GM21390 (cell line): ENCODE measurements at regions not wholly inside any gene's neighbourhood (a gene's known extent, or its start where the extent isn't known, plus 50 kb on each side); places are given as distances from the start of the nearest gene placed in this dataset.

Experiments used
- ATAC-seq: cut with Tn5 transposase; IDR thresholded peaks from one replicate; pipeline ENCODE4 v1.9.1; 2021; ENCODE audit not compliant: unreplicated experiment

DNA sequence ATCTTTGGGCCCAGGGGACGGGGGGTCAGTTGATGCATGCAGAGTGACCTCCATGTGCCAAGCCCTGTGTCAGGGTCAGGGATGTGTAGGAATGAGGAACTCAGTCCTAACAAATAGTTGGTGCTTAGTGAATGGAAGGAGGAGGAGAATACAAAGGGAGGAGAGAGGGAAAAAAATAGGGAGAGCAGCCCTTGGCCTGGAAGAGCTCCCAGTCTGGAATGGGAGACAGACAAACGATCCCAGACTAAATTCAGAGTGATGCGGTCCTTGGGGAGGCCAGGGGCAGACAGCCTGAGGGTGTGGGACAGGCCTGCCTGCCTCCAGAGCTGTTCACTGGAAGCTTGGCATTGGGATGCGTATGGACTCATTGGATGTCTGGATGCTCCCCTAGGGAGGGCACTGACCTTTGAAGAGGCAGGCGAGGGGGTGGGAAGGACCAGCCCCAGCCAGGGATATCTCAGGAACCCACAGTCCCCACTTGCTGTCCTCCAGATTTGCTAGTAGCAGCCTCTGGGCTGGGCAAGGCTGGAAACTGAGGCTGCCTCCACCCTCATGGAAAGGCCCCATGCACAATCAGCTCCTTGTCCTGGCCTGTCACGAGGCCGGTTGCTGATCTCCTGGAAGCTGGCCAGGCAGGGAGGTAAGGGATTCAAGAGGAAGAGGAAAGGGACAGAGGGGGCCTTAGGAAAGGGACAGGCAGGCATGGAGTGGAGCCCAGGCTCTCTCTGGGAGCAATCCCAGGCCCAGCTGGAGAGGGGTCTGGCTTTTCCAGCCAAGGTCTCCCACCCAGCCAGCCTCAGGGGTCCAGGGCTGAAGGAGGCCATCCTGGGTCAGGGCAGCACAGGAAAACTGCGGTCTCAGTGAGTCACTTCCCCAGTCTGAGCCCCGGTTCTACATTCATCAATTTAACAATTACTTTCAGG is 69.0 kb upstream of the GGTA1 start:
- ATAC-seq, result no peak

DNA sequence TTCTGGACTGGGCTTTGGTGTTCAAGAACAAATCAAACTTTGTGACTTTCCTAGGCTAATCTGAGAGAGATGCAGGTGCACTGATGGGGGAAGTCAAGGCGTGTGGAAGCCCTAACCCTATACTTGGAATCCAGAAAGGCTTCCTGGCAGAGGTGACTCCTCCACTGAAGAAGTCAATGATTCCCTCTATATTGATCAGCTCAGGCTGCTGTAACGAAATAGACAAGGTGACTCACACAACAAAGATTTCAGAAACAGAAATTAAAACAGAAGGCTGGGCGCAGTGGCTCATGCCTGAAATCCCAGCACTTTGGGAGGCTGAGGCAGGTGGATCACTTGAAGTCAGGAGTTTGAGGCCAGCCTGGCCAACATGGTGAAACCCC is 69.6 kb upstream of the GGTA1 start:
- no peak for ATAC-seq

DNA sequence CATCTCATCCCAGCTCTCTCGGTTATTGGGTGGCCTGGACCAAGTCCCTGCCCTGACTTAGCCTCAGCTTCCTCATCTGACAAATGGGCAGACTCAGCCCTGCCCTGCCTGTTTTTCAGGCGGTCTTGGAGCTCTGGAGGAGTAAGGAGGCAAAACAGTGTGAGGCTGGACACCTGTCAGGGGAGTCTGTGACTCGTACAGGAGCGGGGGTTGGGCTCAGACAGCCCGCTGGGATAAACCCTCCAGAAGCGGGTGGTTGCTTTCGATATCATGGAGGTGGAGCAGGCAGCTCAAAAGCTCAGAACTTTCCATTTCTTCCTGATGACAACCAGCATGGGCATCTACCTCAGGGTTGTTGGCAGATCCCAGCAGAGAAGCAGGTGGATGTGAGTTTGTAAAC is 72.9 kb upstream of the GGTA1 start:
- ATAC-seq, result no peak

DNA sequence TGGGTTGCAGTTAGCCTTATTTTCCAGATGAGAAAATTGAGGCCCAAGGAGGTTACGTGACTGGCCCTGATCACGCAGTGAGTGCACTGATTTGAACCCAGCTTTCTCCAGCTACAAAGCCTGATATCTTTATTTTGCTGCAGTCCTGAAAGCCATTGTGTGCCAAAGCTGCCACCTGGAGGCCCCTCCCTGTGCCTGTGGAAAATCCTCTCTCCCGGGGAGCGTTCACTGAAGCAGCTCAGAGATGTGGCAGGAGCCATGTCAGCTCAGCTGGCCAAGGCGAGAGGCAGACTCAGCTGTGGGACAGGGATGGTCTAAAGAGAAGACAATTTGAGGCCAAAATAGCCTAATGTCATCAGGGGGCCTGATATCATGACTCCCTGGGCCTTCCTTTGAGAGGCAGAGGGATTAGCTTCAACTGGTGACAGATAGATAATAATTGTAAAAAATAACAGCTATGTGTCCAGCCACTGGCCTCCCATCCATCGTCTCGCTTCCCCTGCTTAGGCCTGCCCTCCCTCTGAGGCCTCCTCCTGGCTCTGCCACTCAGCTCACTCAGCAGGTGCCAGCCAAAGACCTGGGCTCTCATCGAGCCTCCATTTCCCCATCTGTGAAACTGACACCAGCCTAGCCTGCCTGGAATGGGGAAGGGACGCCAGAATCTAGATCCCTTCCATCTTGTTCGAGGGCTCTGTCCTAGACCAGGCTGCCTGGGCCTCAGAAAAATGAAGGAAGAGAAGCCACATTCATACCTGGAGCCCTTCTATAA is 74.3 kb upstream of the GGTA1 start:
- no peak for ATAC-seq

DNA sequence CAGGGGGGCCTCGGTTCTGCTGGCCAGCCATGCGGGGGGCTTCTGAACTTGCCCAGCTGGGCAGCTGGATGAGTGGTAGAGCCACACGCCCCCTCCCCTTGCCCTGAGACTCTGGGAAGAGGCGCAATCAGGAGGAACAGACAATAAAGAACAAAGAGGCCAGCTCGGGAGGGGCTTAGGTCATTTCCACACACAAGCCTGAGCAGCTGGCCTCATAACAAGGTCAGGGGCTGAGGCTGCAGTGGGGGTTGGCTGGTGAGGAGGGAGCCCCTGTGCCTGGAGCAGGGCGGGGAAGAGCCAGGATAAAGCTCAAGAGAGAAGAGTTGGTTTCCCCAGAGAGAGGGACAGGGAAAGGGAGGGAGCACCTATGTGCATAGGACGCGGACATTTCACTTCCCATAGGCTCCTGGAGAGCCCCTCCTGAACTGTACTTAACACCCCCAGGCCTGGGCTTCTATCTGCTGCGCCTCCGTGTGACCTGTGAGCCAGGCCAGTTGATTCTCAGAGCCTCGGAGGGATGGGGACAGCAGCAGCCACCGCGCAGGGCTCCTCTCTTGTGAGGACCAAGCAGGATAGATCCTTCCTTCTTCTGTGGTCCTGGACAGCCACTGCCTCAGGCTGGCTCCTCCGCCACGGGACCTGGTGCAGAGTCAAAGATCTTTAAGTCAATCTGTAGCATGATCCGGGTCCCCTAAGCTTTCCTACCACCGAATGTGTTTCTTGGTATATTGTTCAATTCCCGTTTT is 75.3 kb upstream of the GGTA1 start:
- ATAC-seq, result no peak

DNA sequence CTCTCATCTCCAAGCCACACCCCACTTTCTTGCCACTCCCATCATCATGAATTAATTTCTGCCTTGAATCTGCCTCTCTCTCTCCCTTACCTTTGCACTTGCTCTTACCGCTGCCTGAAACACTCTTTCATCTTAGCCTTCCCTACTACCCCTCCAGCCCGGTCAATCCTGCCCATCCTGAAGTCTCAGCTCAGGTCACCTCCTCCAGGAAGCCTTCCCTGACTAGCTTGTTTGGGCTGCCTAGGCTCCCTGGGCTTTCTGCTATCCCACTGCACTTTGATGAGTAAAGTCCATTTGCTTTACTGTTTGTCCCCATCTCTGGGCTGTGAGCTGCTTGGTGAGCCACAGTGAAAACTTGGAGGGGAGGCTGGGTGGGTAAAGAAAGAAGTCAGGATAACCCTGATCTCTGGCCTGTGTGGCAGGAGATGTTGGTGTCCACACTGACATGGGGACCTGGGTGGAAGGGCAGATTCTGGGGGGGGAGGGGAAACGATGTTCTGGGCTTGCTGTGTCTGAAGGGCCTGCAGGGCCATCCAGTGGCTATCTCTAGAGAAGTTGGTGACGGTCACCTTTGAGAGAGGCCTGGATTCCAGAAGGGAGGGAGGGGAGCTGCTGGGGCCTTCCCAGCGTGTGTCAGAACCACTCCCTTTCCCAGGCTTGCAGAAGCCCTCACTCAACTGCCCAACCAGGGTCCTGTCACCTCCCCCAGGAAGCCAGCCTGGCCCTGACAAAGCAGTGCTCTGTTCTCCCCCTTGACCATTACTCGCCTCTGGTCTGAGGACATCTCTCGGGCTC is 75.0 kb upstream of the DAB2IP start:
- no peak for ATAC-seq

DNA sequence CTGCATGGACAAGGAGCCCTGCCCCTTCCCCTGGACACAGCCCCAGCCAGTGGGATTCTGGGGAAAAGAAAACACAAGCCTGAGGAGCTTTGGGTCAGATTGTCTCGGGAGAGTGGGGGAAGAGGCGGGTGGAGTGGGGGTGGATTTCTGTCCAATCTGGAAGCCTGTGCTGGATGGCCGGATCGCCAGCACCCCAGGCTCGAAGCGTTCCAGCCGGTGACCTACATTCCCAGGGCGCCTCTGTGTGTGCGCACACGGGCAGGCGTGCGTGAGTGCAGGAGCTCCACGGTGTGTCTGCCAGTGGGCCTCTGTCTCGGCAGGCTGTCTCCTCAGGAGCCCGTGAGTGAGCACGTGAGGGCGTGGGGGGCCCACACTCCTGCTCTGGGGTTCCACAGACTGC is 74.3 kb upstream of the DAB2IP start:
- ATAC-seq, result no peak

DNA sequence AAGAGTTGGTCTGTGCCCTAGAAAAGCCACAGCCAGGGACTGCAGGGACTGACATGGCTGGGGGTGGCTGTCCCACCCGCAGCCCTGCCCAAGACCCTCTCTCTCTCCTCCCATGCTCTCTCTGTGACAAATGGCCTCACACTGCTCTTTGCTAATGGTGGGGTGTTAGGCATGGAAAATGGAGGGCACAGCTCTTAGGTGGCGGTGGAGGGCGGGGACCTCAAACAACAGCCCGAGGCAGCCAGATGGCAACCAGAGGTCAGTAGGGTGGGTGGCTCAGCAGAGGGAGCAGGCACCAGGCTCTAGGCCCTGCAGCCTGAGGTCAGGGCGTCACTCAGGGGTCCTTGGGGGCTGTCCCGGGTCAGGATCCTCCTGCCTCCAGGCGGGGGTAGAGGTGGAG is 73.9 kb upstream of the DAB2IP start:
- ATAC-seq, result no peak

DNA sequence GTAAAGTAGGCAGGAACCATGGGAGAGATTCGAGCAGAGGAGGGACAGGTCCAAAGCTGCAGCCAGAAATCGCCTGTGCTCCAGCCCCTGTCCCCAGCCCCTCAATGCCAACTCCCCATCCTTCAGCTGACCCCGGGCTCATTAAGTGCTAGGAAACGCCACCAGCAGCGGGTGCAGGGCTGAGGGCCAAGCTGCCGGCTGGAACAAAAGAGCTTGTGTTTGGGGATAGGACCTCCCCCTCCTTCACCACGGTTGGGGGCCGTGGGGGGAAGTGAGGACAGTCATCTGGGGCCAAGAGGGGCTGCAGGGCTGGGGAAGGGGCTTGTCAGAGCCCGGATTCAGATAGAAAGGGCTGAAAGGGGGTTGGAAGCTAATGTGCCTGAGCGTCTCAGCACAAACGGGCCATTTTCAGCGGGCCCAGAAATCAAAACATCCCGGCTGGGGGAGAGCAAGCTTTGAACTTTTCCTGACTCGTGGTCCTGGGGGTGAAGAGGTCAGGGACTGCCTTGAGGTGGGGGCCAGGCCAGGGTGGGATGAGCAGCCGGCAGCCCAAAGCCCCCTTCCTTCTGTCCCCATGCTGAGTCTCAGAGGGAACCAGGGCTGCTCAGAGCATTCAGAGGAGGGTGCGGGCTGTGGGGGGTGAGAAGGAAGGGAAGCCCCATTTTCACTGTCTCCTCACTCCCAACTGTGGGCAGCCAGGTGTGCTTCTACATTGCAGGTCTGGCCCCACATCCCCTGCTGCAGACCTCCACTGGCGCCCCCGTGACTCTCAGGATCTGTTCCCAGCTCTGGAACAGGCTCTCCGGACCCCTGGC is 69.4 kb upstream of the DAB2IP start:
- ATAC-seq, result no peak

DNA sequence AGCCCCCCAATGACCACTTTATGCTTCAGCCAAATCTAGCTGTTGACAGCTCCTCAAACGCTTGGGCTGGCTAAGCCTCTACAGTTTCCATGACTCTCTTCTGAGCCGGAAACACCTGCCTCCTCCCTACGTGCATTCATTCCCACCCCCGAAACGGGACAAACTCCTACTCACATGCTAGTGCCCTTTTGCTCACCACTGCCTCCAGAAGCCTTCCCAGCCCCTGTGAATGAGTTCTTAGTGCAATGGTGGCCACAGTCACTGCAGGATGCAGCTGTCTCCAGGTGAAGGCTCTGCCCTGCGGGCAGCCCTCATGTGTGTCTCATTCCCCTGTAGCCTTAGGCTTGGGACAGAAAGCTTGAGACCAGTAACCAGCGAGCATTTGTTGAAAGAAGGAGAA is 68.8 kb upstream of the DAB2IP start:
- ATAC-seq, result no peak

DNA sequence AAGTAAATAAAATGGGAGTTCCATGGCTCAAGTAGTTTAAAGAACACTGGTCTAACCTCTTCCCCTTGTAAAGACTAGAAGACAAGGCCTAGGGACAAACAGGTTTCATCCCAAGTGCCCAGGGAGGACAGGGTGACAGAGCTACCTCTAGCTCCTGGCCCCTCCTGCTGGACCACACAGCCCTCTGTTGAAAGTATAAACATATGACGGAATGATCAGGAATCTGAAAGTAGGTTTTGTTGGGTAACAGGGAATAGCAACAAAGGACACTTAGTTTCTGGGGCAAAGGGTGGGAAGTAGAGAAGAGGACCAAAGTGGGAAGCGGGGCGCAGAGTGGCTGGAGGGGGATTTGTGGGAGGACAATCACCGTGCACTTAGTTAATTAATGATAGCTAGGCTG is 67.0 kb upstream of the DAB2IP start:
- no peak for ATAC-seq

DNA sequence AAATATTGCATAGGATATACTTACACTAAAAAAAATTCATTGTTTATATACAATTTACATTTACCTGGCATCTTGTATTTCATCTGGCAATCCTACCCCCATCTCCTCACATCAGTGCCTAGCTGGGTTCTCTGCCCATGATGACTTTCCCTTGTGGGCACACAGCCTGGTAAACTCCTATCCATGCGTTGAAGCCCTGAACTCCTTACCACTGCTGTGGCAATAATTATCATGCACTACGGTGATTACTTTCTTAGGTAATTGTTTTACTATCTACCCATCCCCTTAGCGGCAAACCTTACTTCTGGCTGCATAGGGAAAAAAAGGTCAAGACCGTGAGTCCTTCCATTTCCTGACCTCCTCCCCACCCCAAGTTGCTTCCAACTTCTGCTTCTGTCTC is 63.6 kb upstream of the DAB2IP start:
- no peak for ATAC-seq

DNA sequence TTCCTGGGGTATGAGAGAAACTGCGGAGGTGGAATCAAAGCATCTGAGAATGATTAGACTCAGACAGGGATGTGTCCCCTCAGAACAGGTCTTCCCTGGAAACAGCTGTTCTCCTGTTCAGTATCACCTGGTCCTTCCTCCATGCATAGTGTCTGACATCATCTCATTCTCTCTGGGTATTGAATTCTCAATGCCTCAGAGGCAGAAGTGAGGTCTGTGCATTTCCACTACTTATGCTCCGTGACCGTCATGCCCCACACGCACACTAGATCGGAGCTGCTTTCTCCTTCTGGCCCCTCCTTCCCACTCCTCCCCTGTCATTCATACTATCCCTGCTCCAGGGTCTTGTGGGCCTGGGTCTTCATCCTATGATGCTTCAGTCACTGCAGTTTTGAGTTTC is 61.4 kb upstream of the DAB2IP start:
- no peak for ATAC-seq

DNA sequence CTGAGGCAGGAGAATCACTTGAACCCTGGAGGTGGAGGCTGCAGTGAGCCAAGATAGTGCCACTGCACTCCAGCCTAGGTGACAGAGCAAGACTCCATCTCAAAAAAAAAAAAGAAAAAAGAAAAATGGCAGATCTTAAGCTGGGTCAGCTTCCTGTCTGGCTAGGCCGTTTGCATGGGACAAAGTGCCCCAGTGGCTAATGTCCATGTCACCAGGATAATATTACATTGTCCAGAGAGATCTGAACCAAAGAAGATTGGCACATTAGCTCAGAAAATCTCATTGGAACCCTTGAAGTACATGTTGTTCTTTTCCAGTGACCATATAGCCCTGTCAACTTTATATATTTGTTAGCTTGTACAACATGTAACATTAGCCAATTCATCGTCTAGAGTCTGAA is 59.2 kb upstream of the DAB2IP start:
- ATAC-seq, result no peak

DNA sequence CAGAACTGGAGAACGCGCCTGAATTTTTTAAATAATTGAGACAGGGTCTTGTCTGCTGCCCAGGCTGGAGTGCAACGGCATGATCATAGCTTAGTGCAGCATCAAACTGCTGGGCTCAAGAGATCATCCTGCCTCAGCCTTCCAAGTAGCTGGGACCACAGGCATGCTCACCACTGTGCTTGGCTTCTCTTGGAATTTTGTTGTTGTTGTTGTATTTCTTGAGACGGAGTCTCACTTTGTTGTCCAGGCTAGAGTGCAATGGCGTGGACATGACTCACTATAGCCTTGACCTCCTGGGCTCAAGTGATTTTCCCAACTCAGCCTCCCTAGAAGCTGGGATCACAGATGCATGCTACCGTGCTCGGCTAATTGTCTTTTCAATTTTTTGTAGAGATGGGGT is 58.4 kb upstream of the DAB2IP start:
- no peak for ATAC-seq

DNA sequence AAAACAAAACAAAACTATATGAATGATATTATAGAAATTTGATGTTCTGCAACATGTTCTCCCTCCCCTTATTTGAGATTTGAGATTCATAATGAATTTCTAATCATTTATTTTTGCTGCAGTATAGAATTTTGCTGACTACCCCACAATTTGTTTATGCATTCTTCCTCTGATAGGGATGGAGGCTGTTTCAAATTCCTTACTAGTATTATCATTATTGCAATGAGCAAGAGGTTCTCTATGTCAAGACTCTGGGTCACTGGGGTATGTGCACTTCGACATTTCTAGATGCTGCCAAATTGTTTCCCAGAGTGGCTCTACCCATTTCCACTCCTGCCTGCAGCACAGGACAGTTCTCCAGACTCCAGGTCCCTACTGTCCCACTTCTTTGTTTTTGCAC is 54.9 kb upstream of the DAB2IP start:
- ATAC-seq, result no peak

DNA sequence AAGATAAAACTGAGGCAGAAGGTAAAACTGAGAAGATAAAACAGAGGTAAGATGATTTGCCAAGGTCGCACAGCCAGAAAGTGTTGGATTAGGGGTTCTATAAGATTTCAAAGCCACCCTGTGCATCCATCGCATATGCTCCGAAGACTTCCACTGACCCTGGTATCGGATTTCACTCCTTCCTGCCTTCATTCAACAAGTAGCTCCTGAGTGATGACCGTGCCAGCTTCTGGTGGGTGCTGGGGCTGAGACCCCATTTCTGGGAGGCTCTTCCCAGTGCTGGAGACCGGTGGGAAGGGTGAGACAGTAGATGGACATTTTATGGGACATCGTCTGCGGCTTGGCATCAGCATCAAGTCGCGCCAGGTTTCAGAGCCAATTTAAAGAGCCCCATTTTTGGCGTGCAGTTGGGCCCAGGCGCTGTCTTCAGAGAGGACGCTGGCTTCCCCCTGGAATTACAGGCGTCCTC is 53.7 kb upstream of the DAB2IP start:
- ATAC-seq, result no peak

DNA sequence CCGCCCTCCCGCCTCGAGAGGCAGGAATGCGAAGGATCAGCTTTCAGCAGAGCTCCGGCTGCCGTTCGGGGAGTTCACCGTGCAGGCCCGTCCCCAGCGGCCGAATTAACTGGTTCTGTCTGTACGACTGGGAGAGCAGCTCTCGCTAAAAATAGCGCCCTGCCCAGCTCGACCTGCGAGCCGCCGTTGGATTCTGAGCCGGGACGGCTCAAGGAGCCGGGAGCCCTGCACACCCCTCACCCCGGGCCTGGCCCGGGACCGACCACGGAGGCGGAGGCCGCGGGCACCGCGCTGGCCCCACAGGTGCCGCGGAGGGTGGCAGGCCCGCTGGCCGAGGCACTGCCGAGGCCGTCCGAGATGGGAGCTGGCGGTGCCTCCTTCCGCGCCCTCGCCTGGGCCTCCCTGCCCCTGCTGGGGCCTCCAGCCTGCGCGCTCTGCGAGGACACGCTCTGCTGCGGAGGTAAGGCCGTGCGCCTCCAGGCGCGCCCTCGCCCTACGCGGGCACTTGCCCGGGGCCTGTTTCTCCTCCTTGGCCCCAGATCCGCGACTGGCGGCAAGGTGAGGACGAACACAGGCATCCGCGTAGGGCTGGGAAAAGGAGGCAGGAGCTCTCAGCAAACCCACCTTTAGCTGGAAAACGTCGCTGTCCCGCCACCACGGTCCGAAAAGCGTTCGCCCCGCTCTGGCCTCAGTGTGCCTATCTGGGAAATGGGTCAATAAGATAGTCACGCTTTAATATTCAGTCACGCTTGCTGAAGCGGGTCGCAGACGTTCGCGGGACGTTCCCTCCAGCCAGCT is 53.1 kb upstream of the DAB2IP start:
- ATAC-seq, result no peak
